Embryonic facial prominence (tissue), 1 donor: ENCODE measurements at regions not wholly inside any gene's neighbourhood (a gene's known extent, or its start where the extent isn't known, plus 50 kb on each side); places are given as distances from the start of the nearest gene placed in this dataset.

ENCODE experiments used
- DNase-seq: peaks from one replicate; pipeline ENCODE4 v3.0.0-alpha.2; 2016; ENCODE audit errors: extremely low spot score

DNA sequence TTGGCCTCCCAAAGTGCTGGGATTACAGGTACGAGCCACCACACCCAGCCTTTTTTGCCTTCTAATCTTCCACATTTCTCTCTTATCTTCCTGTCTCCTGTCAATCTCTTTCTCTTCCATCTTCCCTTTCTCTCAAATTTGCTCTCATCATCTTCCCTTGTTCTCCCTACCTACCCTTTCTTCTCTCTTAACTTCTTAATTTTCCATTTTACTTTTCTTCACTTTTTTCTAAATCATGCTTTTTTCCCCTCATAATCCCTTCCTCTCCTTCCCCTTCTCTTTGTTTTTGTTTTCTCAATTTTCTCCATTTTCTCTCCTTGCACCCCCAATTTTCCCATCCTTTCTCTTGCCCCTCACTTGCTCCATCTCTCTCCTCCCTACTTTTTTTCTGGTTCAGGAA lies 545.7 kb downstream of the OMA1 start:
- DNase-seq: no peak

DNA sequence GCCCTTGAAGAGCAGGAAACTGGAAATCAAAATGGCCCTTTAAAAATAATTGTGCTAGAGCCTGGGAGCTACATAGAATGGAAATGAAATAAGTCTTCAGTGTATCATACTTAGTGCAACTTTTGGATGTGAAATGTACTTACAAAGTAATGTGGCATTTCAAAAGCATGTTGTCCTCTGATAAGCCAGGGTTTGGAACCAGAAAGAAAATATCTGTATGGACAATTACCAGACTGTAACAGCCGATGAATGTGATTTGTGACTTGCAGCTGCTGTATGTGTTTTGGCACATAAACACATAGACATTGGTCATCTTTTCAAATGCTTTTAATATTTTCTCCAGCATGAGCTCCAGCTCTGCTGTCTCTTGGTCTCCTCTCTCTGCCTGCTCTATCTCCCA lies 546.4 kb downstream of the OMA1 start:
- no peak for DNase-seq

DNA sequence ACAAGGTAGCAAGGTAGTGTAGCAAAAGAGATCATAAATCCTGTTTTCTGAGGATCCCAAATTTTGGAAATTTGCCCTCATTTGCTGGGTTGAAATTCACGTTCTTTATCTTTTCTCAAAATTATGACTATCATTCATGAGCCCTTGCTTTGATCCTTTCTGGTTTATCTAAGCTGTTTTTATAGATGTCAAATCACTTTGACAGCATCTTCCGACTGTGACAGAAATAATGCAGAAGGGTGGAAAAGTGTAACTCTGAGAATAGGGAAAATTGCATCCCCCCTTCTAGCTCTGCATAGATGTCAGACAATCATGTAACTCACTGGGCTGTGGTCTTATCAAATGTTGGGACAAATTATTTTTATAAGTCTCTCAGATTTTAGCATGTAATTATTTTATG lies 550.1 kb downstream of the OMA1 start:
- no peak for DNase-seq

DNA sequence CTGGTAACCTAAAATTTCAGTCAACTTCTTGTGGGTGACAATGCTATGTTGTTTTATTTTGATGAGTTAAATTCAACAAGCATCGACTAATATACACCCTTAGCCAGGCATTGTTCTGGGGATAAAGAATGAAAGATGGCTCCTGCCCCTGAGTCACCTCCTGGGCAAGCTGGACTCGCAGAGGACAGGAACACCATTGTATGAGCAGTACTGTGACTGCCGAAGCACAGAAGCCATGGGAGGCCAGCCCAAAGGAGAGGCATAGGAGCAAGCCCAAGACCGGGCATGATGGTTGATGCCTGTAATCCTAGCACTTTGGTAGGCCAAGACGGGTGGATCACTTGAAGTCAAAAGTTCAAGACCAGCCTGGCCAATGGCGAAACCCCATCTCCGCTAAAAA lies 555.2 kb downstream of the OMA1 start:
- DNase-seq: no peak

DNA sequence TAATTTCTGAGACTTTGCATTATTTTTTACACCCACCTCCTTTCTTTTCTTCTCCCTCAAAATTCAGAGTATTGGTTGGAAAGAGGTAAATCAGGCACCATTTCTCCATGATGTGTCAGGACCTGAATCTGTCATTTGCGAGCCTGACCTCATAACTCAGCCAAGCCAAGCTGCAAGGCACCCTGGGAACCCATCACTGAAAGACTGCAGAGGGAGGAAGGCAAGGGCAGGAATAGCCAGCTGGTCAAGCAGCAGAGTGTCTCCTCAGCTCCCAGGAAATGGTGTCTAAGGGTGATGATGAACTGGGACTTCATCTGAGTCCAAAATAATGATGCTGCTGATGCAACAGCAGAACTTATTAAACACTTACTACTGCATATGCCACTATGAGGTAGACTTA lies 556.6 kb downstream of the OMA1 start:
- DNase-seq: no peak

DNA sequence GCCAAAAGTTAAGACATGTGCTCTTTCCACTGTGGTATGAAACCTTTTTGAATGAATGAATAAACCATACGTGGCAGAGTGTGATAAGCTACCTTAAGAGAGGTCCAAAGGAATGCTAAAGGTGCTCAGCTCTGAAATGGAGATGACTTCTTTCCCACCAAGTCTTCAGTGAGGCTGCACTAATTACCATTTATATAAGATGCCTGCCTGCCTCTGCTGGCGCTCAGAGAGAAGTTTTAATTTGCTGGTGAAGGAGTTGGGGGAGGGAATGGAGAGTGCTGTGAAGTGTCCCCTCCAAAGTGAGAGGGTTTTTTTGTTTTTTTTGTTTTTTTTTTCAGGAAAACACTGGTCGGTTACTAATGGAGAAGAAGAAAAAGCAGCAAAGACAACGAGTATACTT lies 559.0 kb downstream of the OMA1 start:
- DNase-seq: no peak

DNA sequence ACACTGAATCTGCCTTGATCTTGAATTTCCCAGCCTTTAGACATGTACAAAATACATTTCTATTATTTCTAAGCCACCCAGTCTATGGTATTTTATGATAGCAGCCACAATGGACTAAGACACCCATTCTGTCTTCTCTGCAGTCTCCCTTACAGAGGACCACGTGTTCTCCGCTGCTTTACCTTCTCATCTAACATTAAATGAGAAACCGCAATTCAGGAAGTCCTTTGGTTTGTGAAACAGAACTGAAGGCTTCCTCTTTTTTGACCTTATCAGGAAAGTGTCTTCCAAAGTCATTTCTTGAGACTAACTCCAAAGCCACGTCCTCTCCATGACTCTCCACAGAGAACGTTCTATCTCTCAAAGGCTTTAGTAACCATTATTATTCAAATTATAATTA lies 560.1 kb downstream of the OMA1 start:
- no peak for DNase-seq

DNA sequence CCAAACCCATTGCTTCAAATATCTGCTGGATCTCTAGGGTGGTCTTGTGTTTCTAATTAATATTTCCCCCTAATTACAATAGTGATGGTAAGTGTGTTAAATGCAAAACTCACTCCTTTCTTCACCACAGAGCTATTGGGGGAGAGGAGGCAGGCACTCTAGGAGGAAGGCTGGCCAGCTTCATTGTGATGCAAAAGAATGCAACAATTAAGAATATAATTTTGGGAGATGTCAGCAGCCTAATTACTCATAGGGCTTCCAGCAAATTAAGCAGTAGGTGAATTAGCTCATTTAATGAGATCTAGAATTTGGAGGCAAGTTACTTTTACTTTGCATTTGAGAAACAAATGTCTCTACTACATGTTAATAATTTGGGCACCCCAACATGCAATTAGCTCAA lies 560.4 kb upstream of the DAB1 start:
- no peak for DNase-seq

DNA sequence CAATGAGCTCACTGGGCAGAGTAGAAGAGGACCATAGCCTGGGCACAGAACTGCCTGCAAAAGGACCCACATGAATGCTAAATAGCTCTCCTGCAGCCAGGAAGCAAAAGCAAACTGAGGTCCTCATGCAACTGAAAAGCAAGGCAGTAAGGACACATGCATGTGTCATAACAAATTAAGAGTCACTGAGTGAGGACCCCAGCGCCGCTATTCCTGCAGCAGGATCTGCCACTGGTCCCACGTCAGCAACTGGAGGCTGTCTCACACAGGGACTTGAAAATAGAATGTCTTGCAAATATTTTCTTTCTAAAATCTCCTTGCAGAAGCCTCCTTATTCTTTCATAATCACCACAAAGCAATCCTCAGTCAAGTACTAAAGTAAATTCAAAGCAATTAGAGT lies 559.6 kb upstream of the DAB1 start:
- DNase-seq: no peak

DNA sequence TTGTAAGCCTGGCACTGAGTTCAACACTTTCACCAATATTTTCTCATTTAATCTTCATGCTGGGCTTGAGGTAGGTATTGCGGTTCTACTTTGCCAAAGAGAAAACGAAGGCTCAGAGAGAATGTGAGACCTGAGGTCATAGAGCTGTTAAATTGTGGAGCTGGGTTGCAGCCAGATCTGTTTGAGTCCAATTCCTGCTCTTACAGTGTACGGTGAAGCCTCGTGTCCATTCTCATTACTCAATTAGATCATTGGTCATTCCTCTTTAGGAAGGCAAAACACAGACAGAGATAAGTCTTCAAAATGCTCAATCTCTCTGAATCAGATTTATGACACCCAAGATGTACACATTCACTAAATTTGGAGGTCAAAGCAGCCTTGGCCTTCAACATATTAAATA lies 559.0 kb upstream of the DAB1 start:
- DNase-seq: no peak

DNA sequence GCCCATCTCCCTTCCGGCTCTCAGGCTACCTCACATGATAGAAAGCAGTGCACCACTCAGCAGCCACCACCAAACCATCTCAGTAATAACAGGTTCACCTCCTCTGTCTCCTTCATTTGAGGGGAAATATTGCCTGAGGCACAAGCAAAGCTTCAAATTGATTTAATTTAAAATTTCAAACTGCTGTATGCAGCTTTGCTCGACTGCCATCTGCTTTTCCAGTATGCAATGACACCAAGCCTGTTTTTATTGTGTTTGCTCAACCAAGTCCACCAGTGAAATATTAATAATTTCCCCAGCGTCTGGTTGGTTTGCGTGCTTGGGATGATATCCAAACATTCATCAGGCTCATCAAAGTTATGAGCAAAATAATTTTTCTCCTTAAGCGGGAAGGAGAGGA lies 552.4 kb upstream of the DAB1 start:
- DNase-seq: no peak

DNA sequence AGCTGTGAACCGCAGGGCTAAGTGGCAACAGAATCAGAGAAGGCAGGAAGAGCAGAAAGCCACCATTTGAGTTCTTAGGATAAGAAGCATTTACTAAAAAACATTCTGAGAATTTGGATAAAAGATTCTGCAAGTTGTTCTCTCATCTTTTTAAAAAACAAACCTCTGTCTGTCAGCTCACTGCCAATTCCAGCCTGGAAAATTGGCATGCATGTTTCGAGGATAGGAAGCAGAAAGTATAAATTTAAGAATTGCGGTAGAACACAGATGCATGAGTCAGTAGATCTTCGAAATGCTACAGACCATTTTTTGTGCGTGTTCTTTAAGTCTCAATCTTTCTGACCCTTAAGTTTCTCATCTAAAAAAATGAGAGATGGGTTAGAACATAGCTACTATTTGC lies 544.5 kb upstream of the DAB1 start:
- no peak for DNase-seq

DNA sequence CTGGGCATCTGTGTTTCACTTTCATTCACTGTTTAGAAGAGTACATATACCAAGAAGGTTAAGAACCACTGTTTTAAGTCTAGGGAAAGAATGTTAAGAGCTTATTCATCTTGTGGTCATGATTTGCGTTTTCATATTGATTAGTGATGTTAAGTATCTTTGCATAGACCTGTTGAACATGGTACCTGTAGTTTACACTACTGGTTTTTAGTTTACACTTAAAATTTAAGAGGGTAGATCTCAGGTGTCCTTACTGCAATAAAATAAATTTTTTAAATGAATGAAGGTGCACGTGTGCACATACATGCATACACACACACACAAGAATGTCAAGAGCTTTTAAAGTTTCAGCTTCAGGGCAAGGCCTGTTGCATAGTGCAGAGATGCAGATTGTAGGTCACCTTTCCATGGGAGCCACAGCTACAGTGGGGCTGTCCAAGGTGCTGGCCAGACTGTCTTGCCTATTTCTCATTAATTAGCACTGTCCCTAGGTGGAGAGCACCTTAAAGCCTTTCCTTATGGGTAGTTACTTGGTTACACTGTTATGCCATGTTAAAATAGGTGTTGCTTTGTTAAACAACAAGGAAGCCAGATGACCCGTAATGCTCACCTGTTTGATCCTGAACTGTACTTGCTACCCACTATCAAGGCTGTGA lies 543.0 kb upstream of the DAB1 start:
- DNase-seq: no peak

DNA sequence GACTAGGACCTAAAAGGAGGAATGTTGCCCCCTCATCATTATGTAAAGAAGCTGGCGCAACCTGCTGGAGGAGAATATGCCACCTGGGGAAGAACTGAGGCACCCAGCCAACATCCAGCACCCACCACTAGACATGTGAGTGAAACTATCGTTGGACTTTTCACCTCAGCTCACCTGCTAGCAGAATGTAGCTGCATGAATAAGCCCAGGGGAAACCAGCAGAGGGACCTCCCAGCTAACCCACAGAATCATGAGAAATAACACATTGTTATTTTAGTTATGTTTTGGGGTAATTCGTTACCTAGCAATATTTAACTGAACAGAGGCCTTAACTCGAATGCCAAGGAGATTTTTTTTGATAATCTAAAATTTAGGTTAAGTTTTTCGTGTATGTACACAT lies 542.5 kb upstream of the DAB1 start:
- DNase-seq: no peak

DNA sequence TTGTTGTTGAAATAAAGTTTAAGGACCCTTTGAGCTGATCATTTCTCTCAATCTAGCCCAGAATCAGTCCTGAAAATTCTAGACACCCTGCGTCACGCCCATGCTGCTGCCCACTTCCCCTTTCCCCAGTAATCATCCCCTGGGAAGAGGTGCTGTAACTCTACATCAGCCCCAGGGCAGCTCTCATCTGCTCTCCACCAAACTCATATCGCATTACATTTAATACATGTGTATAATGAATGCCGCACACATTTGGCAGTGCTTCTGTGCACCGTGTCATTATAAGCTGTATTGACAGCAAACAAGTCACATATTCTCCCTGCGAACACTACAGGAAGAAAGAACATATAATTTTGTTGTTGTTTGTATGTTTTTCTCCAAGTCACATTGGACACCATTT lies 539.7 kb upstream of the DAB1 start:
- DNase-seq: no peak

DNA sequence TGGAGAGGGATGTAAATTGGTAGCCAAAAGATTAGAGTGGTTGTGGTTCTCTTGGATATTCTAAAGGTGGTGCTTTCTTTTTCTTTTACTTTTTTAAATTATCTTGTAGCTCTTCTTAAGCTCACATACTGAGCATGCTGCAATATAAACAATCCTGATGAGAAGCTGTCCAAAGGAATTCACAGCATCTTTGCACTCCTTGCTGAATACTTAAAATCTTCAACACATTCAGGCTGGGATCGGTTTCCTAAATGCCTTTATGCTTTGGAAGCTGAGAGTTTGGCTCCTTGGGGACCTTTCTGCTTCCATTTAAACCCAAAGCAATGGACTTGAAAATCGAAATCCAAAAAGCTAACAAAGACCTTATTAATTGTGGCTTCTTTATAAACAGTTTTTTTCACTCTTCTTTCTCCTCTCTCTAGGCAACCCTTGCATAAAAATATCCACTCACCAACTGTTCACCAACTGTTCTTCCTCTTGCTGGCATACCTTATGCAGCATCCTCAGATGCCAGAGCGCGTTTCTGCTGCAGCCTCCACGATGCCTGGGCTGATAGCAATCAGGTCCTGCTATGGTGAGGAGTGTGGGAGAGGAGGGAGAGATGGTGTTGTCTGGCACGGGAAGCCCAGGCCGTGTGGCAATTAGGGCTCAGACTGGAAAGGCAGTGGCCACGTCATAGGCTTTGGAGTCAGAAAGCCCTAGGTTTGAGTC lies 535.8 kb upstream of the DAB1 start:
- DNase-seq: no peak

DNA sequence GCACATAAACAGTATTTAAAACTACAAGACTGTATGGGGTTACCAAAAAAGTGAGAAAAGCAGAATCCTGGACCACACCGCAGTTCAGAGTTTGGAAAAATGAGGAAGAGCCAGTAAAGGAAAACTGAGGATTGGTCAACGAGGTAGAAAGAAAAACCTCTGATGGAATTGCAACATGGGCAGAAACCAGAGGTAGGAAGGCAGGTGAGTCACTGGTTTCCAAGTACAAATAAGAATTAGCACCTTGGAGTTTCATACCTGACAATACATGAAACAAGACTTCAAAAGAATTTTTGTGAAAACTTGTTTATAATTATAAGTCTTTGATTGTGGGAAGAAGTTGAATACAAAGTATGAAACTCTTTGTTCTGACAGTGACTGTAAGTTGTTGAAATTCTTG lies 533.7 kb upstream of the DAB1 start:
- no peak for DNase-seq

DNA sequence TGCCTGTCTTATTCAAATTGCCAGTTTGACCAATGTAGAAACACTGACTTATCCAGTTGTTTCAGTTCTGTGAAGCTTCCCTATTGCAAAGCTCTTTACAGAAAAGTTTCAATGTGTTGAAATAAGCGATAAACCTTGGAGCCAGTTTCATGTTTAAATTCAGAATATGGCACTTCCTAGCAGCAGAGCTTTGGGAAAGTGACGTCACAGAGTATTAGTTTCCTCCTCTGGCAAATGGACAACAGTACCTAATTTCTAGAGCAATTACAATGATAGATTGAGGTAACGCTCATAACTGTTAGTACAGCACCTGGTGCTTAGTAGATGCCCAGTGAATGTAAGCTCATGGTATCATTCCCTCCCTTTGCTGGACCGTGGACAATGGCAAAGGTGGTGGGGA lies 527.5 kb upstream of the DAB1 start:
- no peak for DNase-seq

DNA sequence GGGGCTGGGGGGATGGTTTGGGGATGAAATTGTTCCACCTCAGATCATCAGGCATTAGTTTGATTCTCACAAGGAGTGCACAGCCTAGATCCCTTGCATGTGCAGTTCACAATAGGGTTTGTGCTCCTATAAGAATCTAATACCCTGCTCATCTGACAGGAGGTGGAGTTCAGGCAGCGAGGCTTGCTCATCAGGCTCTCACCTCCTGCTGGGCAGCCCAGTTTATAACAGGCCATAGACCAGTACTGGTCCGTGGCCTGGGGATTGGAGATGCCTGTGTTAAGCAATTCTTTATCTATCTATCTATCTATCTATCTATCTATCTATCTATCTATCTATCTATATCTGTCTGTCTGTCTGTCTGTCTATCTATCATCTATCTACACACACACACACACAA lies 525.3 kb upstream of the DAB1 start:
- no peak for DNase-seq

DNA sequence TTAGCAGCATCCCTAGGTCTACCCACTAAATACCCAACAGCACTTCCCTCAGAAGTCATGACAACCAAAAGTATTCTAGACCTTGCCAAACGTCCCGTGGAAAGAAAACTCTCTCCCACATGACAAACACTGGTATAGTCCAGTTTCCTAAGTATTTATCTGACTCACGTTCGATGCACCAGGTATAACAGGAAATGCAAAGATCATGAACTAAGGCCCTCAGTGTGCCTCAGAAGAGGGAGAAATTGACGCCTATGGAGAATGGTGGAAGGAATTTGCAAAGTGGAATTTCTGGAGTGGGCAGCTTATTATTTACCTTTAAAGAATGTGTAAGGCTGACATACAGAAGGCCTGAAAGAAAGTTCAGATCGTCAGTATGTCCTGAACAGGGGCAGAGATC lies 523.6 kb upstream of the DAB1 start:
- no peak for DNase-seq

DNA sequence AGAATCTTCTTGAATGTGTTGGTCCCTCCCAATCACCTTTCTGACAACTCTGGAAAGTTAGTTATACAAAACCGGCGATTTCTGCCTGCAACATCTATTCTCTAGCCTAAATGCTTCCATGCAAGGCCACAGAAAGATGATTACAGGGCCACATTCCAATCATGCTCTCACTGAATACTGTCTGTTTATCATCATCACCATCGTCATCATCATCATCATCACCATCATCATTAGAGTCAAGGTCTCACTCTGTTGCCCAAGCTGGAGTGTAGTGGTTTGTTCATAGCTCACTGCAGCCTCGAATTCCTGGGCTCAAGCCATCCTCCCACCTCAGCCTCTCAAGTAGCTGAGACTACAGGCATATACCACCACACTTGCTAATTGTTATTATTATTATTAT lies 521.2 kb upstream of the DAB1 start:
- no peak for DNase-seq

DNA sequence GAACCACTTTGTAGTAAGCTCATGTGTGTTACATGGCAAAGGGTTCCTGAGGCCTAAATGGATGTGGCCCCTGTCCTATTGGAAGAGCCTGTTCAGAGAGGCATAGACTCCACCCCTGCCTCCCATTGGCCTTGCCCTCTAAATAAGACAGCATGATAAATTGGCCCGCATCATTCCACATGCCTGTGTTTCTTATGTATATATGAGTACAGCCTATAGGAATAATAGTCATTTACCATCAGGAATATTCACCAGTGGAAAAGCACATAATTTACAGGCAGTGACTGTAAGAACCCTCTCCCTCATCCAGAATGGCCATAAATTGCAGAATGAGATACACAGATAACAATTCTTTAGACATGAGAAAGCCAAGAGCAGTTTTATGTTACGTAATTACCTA lies 519.5 kb upstream of the DAB1 start:
- no peak for DNase-seq

DNA sequence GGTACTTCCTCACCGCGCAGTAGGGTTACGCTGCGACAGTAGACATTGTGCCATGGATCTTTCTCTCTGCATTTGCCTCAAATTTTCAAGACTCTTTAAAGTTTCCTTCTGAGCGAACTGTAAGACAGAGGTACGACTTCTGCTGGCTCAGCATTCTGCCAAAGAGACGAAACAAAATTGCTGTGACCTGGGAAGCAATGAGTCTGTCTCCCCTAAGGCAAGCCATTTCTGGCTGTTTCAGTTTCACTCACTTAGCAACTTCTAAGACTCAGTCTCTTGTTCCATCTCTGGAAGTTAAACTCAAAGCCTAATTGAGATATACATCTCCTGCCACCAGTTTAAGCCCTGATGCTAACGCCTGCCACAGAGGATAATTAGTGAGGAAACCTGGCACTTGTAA lies 510.9 kb upstream of the DAB1 start:
- no peak for DNase-seq

DNA sequence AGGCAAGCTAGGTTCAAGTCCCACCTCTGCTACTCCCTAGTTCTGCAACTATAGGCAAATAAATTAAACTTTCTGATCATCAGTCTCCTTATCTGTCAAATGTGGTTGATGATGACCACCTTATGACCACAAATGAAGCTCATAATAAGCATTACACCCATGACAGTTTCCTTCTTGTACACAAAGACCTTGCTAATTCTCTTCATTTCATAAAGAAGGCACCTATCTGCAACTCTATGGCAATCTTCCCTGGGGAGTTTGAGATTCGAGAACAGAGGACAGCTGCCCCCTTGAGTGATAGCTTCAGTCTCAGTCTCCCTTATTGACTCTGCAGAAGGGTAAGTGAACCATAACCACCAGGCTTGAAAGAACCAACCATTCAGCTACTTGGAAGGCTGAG lies 503.1 kb upstream of the DAB1 start:
- no peak for DNase-seq
